ENCODE measurements at regions not wholly inside any gene's neighbourhood (a gene's known extent, or its start where the extent isn't known, plus 50 kb on each side); places are given as distances from the start of the nearest gene placed in this dataset.

DNA sequence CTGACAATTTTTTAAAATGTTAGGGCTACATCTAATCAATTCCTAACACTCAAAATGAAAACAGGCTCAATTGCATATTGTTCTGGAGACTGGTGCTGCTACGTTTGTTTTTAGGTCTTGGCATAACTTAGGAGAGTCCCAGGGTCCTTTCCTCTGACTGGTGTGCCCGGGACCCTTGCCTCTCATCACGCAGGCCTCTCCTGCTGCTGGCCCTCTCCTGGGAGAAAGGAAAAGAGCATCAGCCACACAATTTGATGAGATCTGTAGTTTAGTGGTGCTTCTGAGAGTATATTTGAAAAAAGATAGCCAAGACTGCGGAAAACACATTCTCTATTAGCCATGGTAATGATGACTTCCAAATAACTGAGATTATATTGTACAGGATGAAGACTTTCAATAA lies 380.0 kb downstream of the KLF12 start:
- no peak for TF ChIP-seq POLR2A (IDR thresholded peaks at IDR 0.05)
- TF ChIP-seq, protein P1, sequence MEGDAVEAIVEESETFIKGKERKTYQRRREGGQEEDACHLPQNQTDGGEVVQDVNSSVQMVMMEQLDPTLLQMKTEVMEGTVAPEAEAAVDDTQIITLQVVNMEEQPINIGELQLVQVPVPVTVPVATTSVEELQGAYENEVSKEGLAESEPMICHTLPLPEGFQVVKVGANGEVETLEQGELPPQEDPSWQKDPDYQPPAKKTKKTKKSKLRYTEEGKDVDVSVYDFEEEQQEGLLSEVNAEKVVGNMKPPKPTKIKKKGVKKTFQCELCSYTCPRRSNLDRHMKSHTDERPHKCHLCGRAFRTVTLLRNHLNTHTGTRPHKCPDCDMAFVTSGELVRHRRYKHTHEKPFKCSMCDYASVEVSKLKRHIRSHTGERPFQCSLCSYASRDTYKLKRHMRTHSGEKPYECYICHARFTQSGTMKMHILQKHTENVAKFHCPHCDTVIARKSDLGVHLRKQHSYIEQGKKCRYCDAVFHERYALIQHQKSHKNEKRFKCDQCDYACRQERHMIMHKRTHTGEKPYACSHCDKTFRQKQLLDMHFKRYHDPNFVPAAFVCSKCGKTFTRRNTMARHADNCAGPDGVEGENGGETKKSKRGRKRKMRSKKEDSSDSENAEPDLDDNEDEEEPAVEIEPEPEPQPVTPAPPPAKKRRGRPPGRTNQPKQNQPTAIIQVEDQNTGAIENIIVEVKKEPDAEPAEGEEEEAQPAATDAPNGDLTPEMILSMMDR (IDR thresholded peaks at IDR 0.05), result no peak

Data from body of pancreas (tissue), 4 donors.